Lower leg skin (tissue), 3 donors: ENCODE measurements at regions not wholly inside any gene's neighbourhood (a gene's known extent, or its start where the extent isn't known, plus 50 kb on each side); places are given as distances from the start of the nearest gene placed in this dataset.

ENCODE experiments used
- CTCF ChIP-seq, 3 donors: fragments of 450-650 bp; IDR thresholded peaks; one replicate each; pipeline ENCODE4 v1.5.1; 2016; ENCODE audit warnings: antibody characterized with exemption in 3 of 3, mild to moderate bottlenecking in 3 of 3, moderate library complexity in 2 of 3
- POLR2A ChIP-seq, 2 donors: fragments of 450-650 bp; IDR thresholded peaks; one replicate each; pipeline ENCODE4 v1.6.1; 2016 to 2017; ENCODE audit warnings: antibody characterized with exemption in 2 of 2, mild to moderate bottlenecking in 1 of 2, moderate library complexity in 1 of 2

- TF ChIP-seq CTCF (IDR thresholded peaks at IDR 0.05) (no peak), POLR2A (IDR thresholded peaks at IDR 0.05) (no peak)
These were observed 178.3 kb upstream of the AUTS2 start for GRCh38 chr7:69419934-69420333.
